HG02678 (cell line): ENCODE measurements at regions not wholly inside any gene's neighbourhood (a gene's known extent, or its start where the extent isn't known, plus 50 kb on each side); places are given as distances from the start of the nearest gene placed in this dataset.
"Not testable (repeated sequence)": the region's sequence is repeated elsewhere in the genome, so short reads cannot be mapped to it uniquely, and the experiment has no call there.

Source experiments
- ATAC-seq: cut with Tn5 transposase; IDR thresholded peaks from one replicate; pipeline ENCODE4 v1.9.1; 2021; ENCODE audit warnings: mild to moderate bottlenecking, moderate library complexity; ENCODE audit not compliant: unreplicated experiment

DNA sequence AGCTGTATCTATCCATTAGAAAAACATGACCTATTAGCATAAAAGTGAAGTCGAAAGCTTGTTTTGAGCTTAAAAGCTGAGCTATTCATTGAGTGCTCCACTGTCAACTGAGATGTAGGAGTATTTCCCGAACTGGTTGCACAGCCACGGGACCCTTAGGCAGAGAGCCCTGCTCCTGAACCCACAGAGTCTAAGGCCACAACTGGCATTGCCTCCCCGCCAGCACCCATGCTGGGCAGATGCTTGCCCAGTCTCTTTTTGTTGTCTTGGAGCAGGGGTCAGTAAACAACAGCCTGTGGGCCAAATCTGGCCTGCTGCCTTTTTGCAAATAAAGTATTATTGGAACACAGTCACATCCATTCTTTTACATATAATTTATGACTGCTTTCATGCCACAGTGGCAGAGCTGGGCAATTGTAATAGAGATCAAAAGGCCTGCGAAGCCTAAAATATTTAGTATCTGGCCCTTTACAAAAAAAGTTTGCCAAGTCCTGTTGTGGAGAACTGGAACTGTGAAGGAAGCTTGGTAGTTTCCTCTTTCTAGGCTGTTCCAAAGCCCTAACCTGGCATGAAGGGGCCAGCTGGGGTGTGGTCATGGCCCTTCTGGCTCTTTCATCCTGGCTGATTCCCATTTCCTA, 58.4 kb upstream of the WAPL start:
- no peak for ATAC-seq

DNA sequence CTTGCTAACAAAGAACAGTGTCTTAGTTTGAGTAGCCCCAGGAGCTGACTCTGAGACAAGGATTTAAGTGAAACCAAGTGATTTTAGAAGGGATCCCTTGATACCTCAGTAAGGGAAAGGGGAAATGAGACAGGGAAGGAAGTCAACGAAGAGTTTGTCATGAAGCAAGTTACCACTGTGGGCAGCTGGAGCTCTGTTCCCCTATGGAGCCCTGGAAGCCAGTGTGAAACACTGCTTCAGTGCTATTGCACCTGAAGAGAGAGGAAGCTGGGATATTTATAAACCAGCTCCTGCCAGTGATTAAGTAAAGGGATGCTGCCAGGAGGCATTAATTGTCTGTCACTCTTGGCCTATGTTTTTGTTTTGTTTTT, 58.9 kb upstream of the WAPL start:
- no peak for ATAC-seq

DNA sequence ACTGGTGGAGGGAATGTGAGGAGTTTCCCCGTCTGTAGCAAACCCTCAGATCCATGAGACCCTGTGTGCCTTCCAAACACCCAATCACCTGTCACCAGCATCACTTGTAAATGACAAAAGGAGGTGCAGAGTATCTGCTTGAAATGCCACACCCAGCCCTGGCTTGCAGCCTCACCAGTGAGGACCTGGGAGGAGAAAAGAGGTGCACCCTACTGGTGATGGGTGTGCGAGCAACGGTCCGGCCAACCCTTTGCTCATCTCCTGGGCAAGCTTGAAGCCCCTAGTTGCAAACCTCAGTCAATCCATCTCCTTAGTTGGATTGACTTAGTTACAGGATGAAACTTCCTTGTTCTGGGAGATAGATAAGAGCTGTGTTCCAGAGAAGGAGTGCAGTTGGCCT, 62.4 kb upstream of the WAPL start:
- peak; percentile 49 for ATAC-seq

GRCh38 chr10:86585037-86585929, 63.7 kb upstream of the WAPL start:
- ATAC-seq, result peak; percentile 89

- no peak for ATAC-seq
These were observed 64.9 kb upstream of the WAPL start for GRCh38 chr10:86586516-86586915.

DNA sequence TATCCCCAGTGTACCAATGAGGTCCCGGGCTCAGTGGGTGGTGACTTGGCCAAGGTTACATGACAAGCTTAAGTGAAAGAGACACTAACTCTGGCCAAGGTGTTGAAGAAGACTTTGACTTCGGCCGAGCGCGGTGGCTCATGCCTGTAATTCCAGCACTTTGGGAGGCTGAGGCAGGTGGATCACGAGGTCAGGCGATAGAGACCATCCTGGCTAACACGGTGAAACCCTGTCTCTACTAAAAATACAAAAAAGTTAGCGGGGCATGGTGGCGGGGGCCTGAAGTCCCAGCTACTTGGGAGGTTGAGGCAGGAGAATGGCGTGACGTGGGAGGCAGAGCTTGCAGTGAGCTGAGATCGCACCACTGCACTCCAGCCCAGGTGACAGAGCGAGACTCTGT, 65.6 kb upstream of the OPN4 start:
- ATAC-seq, result not testable (repeated sequence)

DNA sequence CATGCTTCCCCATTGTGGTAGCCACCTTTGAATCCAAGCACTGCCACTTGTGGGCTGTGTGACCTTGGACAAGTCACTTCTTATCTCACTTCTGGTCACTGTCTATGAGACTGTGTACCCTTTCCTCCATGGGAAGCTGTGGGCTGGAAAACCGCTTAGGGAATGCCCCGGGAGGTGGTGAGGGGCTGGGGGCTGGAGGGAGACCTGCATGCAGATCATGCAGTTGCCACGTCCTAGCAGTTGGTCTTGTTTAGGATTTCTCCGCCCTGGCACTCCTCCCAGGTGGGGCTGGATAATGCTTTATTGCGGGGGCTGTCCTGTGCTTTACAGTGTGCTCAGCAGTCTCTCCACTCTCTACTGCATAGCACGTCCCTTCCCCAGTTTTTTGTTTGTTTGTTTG, 62.9 kb upstream of the OPN4 start:
- ATAC-seq, result no peak

DNA sequence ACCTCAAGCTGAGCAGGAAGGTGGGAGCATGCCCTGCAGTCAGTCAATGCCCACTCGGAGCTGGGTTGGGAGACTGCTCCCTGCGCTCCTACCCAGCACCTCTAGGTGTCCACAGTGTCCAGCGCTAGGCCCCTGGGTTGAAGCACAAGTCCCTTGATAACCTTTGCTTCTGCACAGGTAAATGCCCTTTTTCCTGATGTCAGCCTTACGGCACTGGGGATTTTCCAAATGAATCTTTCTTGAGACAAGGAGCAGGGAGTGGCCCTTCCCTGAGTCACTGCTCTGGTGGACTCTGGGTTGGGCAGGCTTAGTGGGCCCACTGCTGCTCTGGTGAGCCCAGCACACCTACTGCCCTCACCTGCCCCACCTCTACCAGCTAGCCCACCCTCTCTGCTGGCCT, 61.9 kb upstream of the OPN4 start:
- no peak for ATAC-seq

- no peak for ATAC-seq
These were observed 59.8 kb upstream of the OPN4 start for GRCh38 chr10:86594535-86594934.

GRCh38 chr10:86595496-86595895, 58.9 kb upstream of the OPN4 start:
- no peak for ATAC-seq

GRCh38 chr10:86596266-86596665, 58.1 kb upstream of the OPN4 start:
- ATAC-seq, result no peak

- ATAC-seq, result no peak
These were observed 57.0 kb upstream of the OPN4 start for GRCh38 chr10:86597306-86597705.

GRCh38 chr10:86598151-86598550, 56.2 kb upstream of the OPN4 start:
- ATAC-seq, result no peak

DNA sequence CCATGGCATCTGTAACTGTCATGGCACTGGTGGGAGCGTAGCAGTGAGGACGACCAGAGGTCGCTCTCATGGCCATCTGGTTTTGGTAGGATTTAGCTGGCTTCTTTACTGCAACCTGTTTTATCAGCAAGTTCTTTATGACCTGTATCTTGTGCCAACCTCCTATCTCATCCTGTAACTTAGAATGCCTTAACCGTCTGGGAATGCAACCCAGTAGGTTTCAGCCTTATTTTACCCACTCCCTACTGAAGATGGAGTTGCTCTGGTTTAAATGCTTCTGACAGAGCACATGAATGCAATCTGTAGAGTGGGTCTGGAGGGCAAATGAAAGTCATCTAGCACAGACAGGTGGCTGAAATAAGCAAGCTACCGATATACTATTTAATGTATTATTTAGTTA, 55.3 kb upstream of the OPN4 start:
- no peak for ATAC-seq

DNA sequence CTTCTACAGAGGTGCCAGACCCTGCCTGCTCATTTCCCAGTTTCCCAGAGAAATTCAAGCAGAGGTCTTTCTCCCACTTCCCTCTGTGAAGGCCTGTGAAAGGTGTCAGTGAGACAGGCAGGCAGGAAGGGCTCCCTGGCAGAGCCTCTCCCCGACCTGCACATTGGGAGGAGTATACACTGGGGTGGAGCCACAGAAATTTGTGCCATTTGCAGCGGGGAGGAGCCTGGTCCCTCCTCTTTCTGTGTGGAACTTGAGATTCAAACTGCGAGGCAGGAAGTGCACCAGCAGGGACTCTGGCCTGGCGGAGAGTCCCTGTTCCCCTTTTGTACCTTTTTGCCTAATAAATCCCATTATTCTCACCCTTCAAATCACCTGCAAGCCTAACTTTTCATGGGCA, 54.6 kb upstream of the OPN4 start:
- peak; percentile 66 for ATAC-seq

DNA sequence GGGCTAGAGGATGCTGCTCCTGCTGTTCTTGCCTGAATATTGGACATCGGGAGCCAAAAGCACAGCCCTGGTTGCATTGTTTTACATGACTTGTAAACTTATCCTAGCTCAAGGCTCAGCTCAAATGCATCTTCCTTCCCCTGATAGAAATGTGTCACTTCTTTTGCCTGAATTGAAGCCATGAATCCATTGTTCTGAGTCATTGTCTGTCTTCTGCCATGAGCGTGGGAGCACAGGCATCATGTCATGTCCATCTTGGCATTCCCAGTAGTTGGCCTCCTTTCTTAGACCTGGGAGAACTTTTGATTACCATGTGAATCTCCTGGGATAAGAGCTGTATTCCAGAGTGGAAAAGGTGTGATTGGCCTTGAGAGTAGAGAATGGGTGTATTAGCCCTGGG, 54.1 kb upstream of the OPN4 start:
- ATAC-seq, result no peak

GRCh38 chr10:86601956-86602602, 52.3 kb upstream of the OPN4 start:
- ATAC-seq, result no peak

DNA sequence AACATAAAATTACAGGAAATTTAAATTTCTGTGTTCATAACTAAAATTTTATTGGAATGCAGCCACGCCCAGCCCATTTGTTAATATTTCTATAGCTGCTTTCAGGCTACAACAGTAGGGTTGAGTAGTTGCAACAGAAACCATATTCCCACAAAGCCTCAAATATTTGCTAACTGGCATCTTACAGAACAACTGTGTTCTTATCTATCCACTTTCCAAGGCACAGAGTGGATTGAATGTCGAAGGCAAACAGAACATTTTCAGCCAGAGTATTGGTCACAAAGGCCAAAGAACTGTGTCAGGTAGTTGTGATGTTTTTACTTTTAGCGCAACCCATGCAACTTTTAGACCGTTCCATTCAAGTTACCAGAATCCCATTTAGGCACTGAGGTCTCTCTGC, 51.1 kb upstream of the OPN4 start:
- ATAC-seq, result no peak
